NCI-H2227 treated with DMSO at 0.1 percent for 48 hours (cell line): ENCODE measurements at regions not wholly inside any gene's neighbourhood (a gene's known extent, or its start where the extent isn't known, plus 50 kb on each side); places are given as distances from the start of the nearest gene placed in this dataset.

Experiments
- DNase-seq: peaks from one replicate; lab custom pipeline; 2025; lab: John Stamatoyannopoulos, UW

DNA sequence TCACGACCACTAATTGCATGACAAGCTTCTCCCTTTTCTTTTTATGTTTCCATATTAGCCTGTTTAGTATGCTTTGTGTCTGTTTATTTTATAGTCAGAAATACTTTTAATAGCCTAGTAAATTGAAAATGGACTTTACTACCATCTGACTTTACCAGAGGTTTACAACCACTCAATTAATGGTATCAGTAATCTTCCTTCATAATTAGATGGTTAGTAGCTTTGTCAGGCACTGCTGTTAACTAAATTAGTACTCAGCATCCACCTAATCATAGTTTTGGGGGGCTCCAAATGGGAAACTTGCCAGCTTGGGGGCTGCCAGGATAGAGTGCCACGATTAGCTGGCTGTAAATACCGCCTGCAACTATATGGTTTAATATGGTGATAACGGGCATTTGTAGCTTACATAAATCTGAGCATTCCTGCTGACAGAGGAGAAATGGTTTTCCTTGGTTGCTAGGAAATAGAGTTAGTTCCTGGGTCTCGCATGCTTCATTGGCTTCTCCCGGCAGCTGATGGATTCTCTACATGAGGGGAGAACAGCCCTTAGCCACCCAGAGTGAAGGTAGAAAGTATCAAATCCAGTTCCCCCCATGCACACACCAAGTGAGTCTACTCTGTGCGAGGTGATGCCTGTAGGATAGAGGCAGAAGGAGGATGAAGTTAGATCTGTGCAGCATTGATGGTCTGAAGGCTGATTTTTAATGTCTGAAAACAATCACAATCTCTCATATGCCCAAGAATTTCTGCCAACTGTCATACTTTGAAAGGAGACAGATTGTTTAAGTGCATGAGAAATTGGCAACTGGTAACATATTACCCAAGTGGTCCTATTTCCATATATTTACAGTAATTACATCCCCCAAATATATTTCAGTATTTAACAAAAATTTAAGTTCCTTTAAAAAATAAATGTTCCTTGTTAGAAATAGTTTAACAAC, 326.6 kb upstream of the PROK2 start:
- no peak for DNase-seq

DNA sequence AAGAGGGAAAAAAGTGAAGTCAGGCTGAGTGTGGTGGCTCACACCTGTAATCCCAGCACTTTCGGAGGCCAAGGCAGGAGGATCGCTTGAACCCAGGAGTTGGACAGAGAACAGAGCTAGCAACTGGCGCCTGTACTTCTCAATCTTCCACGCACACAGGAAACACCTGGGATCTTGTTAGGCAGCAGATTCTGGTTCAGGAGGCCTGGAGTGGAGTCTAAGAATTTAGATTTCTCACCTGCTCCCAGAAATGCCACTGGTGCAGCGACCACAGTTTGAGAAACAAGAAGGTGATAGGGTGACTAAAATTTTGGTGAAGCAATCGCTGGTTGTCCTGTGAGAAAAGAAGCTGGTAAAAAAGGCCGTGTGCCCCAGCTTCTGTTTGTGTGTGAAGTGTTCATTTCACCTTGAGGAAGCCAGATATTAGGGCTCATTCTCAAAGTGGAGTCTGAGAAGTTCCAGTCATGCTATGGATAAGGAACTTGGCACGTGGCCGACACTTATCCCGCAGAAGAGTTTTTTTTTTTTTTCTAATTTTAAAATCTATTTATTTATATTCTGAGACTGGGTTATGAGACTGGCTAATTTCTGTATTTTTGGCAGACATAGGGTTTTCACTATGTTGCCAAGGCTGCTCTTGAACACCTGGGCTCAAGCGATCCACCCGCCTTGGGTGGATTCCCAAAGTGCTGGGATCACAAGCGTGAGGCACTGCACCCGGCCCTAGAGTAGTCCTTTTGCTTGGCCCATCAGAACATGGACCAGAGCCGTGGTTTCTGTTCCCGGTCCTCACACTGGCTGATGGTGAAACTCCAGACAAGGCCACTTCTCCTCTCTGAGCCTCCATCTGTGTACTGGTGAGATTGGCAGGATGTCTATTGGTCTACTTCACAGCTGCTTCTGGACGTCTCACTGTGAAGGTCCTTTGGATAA, 324.6 kb upstream of the PROK2 start:
- no peak for DNase-seq

DNA sequence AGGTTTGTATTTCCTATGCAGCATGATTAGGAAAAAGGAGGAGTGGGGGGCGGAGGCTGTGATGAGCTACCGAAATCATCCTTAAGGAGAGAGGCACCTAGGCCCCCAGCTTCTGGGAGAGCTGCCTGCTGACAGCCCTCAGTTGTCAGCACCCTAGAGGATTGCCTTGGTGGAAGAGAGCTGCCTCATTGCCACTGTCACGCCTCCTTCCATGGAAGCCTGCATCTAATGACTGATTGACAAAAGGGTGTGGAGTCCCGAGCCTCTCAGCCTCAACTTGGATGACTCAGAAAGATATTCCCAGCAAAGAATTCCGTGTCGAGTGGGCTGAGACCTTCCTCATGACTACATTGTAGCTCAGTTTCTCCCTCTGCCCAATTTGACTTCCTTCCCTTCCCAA, 320.4 kb upstream of the PROK2 start:
- no peak for DNase-seq

DNA sequence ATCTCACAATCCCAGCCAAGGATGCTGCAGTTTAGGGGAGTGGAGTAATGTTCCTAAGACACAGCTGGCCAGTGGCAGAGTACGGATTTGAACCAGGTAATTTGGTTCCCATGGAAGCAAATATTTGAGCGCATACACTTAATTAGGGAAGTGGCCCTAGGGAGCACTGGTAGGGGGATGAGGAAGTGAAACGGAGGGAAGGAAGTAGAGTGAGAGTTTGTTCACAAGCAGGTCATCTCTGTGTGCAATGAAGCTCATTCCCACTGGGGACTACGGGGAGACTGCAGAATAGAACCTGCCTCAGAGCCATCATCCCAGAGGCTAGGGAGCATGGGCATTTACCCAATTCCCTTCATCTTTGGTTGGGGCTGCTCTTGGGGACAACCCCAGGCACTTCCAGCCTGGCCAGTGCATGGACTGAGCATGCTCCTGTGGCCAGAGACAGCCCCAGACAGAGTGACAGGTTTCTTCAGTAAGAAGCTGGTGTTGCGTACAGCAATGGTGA, 317.2 kb upstream of the PROK2 start:
- DNase-seq = no peak

DNA sequence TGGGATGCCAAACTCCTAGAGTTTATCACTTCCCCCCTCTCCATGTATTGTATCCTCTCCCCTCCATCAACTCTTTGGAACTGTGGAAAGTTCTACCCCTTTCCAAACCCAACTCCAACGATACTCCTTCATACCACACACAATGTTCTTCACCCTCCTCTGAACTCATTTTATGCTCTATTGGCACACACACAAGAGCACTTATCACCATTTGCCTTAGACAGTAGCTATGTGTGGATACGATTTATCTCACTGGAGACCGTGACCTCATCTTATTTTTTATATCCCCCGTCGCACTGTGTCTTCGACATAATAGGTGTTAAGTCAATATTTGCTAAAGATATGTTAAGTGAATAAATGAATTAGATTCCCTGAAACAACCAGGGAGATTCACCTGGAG, 316.5 kb upstream of the PROK2 start:
- no peak for DNase-seq

DNA sequence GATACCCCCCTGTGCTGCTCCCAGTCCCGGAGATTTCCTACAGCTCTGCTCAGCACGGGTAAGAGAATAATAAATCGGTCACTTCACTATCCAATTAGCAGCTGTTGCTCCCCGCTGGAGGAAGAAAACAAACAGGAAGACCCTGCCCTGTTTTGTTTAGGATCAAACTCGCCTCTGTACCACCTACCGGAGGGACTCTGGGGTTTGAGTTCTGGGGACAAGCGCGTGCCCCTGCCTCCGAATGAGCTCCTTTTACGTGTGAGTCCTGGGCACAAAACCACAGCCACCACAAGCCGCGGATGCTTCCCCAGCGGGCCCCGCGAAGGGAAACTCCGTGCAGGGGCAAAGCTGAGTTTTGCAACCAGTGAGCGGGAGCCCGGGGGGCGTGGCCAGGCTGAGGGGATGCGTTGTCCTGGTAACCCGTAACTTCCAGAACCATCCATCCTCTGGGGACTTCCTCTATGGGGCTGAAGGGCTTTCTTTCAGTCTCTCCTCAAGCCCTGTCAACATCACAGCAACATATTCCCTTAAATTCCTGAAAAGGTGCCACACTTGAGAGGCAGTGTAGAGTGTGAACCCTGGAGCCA, 315.7 kb upstream of the PROK2 start:
- DNase-seq = peak; percentile 32

DNA sequence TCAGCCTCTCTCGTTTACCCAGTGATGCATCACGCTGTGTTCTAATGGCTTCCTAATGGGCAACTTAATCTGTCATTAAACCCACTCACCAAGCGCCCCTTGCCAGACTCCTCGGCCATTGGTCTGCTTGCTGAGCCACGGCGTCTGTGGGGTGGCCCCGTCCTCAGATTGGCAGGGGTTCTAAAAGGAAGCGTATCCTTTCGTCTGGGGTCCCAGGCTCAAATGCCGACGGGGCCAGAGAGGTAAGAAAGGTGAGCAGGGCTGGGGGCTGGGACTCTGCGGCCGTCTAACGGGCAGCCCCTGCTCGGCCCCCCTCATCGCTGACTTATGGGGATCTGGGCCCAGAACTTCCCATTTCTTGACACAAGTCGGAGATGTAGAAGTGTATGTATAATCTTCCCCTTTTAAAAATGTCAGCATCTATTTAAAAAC, 315.1 kb upstream of the PROK2 start:
- DNase-seq = no peak

DNA sequence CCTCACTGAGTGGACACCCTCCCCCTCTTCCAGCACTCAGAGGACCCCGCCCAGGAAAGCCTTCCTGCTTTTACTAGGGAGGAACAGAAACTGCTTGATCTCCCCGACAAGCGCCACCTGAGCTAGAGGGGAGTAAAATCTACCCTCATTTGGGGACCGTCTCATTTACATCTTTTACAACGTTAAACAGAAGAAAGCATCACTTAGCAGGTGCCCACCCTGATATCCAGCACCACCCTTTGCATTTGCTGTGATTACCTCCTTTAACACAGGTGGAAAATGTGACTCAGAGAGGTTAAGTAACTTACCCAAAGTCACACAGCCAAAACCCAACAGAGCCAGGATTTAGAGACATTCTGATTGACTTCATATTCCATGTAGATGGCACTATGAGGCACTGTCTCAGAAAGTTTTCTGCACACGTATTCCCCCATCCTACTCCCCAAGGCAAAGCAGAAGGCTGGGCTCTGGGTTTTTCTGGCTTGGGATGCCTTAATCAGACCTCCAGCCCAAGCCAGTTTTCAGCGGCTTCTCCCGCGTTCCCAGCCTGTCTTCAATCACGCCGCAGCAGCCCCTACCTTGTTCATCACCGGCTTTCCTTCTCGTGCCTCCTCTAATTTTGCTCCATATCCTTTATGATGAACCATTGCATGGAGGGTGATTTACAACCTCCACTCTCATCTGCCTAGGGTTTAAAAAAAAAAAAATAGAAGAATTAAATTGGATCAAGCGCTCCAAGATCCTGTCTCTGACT, 314.6 kb upstream of the PROK2 start:
- no peak for DNase-seq

DNA sequence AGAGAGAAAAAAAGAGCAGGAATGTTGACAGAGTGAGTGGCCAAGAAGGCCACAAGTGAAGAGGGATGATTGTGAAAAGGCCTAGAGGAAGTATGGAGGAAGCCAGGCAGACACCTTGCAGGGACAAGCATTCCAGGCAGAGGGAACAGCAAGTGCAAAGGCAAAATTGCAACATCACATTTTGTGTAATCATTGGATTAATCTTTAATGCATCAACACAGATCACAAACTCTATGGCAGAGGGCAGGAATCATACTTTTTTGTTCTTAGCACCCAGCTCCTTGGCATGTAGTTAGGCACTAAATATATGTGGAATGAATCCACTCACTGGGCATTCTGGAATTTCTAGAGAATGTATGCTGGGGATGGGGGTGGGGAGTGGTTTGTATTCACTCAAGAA, 312.1 kb upstream of the PROK2 start:
- DNase-seq = no peak

DNA sequence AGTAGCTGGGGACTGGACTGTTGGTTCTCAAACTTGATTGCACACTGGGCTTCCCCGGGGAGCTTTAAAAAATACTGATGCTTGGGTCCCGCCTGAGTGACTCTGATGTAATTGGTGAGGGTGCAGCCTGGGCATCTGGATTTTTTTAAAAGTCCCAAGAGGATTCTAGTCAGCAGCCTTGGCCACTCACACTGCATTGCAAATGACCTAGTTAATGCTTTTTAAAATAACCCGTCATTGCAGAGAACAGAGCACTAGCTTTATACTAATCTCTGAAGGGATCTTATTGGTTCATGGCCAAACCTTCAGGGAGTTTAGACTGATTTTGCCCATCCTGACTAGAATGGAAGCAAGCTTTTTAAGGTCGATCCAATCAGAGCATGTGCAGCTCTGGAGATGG, 310.6 kb upstream of the PROK2 start:
- no peak for DNase-seq

DNA sequence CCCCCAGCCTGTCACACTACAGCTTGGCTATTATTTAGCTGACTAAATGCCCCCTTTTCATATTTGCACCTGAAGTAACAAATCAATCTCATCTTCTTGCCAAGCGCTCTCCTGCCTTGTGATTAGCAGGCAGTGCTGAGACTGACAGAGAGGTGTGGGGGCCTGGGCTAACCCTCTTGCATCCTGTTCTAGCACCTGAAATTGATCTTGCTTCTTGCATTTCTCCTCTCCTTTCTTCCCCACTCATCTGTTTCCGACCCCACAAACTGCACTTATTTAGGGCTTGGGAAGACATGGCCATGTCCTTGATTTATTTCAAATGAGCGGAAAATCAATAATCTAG, 309.0 kb upstream of the PROK2 start:
- DNase-seq = no peak

DNA sequence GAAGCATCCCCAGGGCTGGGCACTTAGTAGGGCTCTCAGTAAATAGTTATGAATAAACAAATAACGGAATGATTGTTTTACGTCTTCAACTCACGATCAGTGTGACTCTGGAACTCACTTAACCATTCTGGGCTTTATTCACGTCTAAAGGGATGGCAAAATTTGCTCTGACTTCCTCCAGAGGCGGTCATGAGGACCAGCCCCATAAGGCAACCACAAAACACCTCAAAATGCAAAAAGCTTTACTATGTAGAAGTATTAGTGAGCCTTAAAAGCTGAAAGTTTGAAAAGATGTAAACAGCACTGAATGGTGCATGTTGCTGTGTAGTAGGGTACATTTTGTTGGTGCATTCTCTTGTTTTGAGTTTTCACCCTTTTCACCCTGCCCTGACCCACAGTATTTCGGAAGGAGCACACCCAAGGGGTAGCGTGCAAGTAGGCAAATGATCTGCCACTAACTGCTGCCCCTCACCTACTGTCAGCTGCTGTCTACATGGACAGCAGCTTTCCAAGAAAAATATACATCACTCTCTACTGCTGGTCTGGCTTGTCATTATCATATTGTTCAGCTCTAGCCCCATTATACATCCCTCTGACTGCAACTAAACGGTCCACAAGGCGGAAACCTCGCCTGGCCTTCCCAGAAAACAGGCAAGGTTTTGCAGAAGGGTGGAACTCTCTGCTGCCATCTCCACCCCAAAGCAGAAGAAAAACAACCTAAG, 308.5 kb upstream of the PROK2 start:
- DNase-seq = no peak

DNA sequence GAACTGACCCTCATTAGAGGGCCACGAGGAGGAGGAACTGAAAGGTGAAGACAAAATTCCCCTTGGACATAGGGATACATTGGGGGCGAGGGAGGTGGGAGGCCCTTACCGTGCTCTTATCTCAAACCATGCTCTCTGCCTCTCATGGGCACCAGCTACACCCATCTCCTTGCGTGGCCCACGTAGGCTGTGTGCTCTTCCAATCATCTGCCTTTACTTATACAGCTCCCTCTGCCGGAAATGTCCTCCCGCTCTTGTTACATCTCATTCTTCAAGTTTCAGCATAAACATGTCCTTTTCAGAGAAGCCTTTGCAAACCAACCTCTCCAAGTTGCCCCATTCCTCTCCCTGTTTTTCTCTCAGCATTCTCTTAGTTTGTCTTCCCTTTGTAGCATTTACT, 307.8 kb upstream of the PROK2 start:
- no peak for DNase-seq

DNA sequence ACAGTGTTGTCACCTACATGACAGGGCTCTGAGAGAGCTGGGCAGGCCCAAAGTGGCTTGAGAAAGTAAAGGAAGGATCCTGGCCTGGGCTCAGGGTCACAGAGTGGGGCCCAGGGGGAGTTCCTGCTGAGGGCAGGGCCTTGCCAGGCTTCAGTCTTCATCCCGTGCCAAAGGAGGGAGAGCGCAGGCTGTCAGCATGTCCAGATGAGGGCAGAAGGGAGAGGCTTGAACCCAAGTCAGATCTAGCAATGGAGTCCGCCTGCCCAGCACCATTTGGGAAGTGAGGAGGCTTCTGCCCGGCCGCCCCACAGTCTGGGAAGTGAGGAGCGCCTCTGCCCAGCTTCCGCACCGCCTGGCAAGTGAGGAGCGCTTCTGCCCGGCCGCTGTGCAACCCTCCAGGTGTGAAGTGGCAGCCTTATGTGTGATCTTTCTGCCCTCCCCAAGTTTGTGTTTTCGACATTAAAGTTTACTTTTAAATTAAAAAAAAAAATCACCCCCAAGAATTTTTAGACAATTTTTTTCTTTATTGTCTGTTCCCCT, 303.6 kb upstream of the PROK2 start:
- no peak for DNase-seq

DNA sequence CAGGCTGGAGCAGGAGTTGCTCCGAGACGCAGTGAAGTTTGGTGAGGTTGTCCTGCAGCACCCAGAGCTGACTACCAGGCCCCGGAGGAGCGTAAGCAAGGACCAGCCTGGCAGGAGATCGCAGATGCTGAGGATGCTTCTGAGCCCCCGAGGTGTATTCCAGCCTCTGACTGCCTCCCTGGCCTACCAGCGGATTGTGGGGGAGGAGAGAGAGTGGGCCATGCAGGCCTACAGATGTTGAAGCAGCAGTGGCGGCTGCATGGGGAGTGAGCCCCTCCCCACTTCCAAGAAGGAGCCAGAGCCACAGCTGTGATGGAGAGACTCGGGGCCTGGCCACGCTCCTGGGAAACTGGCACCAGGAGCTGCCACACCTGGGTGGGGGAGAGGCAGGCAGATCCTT, 302.5 kb upstream of the PROK2 start:
- no peak for DNase-seq

DNA sequence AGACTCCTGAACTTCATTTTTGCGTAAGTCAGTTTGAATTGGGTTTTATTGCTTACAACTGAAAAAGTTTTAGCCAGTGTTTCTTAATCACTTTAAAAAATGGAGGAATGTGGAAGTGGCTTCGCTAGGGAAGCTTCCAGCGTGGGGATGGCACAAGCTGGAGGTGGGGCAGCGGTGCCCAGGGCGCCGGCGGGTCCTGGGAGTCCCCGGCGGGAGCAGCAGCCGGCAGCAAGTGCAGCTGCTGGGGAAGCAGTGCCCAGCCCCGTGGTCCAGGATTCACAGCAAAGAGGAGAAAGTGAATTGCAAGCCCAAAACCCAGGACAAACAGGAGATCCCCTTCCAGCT, 301.8 kb upstream of the PROK2 start:
- no peak for DNase-seq

DNA sequence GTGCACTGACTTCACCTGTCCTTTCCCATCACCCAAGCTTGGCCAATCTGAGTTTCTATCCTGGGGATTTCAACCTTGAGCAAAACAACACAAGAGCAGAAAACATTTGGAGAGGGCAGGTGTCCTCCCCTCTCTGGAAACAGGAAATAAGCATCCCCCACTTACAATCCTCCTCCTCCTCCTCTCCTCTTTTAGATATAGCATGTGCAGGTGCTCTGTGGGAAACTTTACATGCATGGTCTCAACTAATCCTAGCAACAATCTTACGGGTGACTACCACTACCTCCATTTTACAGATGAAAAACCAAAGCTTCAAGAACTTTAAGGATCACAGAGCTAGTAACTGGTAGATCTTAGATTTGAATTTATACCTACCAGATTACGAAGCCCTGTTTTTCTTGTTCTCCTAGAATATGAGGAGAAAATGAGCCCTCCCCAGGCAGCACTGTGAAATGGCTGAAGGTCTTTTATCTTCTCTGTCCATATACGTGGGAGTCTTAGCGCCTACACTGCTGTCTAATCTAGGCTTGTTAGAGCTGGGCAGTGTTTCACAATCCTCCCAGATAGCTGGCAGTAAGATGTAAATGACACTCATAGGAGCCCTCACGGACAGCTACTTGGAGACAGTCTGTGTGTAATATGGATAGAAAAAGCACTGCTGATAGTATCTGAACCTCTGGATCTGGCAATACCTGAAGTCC, 301.2 kb upstream of the PROK2 start:
- no peak for DNase-seq

DNA sequence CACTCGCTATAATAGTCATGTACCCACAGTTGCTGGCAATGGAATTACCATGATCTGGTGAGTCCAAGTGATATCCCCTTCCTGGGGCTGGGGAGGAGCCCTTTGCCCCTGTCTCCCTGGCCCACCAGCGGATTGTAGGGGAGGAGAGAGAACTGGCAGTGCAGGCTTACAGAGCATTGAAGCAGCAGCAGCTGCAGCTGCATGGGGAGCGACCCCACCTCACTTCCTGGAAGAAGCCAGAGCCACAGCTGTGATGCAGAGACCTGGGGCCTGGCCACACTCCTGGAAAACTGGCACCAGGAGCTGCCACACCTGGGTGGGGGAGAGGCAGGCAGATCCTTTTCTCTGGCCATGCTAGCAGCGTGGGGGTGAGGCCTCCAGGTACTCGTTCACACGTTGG, 300.1 kb upstream of the PROK2 start:
- DNase-seq = no peak

DNA sequence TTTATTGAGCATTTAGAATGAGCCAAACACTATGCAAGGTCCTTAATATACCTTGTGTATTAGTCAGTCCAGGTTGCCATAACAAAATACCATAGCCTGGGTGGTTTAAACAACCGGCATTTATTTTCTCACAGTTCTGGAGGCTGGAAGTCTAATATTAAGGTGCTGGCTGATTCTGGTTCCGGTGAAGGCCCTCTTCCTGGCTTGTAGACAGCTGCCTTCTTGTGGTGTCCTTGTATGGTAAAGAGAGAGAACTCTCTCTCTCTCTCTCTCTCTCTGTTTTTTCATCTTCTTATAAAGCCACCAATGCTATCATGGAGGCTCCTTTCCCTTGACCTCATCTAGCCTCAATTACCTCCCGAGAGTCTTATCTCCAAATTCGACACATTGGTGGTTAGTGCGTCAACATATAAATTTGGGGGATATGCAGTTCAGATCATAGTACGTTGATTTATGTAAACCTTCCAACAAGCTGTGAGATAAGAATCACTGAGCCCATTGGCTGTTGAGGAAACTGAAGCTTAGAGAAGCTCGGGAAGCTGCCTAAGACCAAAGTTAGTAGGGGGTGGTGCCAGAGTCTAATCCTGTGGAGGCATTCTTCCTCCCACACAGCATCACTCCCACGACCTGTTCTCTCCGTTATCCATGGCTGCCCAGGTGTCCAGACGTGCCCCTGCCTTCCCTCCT, 298.0 kb upstream of the PROK2 start:
- no peak for DNase-seq
